ENCODE measurements at regions not wholly inside any gene's neighbourhood (a gene's known extent, or its start where the extent isn't known, plus 50 kb on each side); places are given as distances from the start of the nearest gene placed in this dataset.

DNA sequence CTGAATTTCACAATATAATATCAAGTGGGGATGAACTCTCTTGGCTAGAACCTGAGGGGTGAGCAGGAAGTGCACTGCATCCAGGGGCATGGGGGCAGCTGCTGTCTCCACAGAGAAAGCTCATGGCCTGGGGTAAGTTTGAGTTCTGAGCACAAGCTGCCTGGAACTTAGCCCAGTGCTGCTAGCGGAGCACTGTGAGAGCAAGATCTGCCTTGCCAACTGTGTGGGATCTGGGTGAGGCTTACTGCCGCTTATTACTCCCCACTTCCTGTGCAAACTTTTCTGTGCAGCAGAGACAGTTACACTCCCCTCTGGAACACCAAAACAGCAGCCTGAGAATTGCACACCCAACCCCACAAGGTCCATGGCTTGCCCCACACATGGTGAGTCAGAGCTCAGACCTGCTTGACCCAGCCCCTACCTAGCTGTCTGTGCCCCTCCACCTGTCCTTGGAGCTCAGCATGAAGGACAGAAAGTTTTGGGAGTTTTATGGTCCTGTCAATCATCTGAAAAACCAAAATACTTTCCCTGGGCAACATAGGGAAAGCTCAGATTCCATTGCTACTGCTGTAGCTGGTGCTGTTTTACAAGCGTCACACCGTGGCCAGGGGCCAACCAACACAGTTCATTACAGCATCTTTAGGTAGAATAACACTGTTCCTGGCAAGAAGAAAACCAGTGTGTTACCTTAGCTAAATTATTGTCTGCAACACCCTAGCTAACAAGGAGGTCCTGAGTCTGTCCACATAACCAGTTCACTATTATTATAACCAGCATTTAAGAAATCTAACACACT is 762.1 kb upstream of the NEGR1 start:
- TF ChIP-seq GATA2 (IDR thresholded peaks at IDR 0.05; ENCODE audit: low read depth, low read length) (no peak), GATA3 (IDR thresholded peaks at IDR 0.05; ENCODE audit: low read depth, low read length) (no peak)

DNA sequence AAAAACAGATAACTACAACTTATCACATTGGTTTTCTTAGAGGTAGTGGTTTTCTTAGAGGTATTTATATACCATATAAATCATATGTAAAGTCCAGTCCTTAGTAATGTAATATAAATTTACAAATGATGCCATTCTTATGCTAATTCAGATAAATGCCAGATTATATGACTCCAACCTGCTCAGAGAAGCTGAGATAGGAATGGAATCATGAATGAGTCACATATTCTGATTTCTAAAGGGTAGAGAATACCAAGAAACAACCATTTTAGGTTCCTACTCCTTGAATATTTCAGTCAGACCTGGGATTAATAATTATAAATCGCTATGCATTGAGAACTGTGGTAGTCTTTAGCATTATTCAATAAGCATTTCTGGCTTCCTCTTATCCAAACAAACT is 760.1 kb upstream of the NEGR1 start:
- TF ChIP-seq GATA3 (IDR thresholded peaks at IDR 0.05; ENCODE audit: low read depth, low read length) (no peak), GATA2 (IDR thresholded peaks at IDR 0.05; ENCODE audit: low read depth, low read length) (no peak)

DNA sequence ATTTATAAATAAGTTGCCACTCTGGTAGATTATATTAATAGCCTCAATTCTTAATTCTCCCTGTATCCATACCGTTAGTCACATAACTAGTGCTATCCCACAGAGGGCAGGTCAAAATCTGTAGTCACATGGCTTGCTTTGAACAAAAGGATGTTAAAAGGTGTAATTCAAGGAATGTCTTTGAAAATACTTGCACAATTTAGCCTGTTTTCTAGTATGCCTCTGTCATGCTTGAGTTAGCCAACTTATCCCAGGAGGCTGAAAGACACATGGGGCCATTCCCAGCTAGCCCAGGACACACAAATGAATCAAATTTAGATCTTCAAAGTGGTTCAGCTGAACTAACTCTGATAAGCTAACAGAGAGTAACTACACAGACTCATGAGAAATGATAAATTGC is 758.5 kb upstream of the NEGR1 start:
- TF ChIP-seq GATA3 (IDR thresholded peaks at IDR 0.05; ENCODE audit: low read depth, low read length), result no peak

DNA sequence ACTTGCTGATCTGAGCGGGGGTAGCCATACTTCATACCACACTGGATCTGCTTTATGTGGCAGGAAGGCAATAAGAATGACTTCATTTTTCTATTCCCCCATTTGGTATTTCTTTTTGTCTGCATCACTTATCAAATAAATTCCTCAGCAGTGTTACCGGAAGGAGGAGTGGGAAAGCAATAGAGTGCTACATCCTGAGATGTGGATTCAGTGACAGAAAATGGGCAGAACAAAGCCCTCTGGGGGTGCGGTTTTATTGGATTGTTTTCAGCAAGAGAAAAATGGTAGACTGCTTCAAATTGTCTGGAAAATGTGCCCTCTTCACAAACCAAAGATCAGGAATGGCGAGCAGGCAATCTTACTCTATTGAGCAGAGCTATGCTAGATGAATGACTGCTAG is 751.9 kb upstream of the NEGR1 start:
- TF ChIP-seq GATA2 (IDR thresholded peaks at IDR 0.05; ENCODE audit: low read depth, low read length) (no peak), GATA3 (IDR thresholded peaks at IDR 0.05; ENCODE audit: low read depth, low read length) (no peak)

DNA sequence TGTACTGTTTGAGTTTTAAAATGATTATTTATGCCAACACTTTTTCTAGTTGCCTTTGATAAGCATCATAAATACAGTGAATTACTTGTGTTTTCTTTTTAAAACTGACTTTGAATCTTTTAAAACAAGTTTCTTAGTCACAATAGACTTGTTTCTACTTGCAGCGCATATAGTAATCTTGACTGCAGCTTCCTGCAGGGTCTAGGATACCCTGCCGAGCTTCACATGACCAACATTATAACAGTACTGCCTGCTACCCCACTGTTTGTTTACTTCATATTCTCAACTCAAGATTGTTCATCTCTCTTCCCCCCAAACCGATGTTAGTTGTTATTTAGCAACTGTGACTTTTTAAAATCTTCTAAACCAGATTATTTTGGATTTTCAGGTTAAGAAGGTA is 751.3 kb upstream of the NEGR1 start:
- TF ChIP-seq GATA2 (IDR thresholded peaks at IDR 0.05; ENCODE audit: low read depth, low read length) (no peak), GATA3 (IDR thresholded peaks at IDR 0.05; ENCODE audit: low read depth, low read length) (no peak)

DNA sequence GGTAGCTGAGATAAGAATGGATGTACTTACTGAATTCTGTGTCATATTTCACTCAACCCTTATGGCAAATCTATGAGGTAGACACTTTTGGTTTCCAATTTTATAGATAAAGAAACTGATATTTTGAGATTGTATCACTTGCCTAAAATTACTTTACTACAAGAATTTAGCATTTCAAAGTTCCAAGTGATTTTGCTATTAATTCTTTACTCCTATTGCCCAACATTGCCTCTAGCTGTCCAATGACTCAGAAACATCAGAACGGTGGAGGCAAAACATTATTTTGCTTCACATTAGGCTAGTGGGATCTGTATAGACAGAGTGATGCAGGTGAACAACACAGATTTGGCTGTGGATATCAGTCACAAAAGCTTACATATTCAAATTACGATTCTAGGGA is 747.2 kb upstream of the NEGR1 start:
- TF ChIP-seq GATA2 (IDR thresholded peaks at IDR 0.05; ENCODE audit: low read depth, low read length) (no peak), GATA3 (IDR thresholded peaks at IDR 0.05; ENCODE audit: low read depth, low read length) (no peak)

DNA sequence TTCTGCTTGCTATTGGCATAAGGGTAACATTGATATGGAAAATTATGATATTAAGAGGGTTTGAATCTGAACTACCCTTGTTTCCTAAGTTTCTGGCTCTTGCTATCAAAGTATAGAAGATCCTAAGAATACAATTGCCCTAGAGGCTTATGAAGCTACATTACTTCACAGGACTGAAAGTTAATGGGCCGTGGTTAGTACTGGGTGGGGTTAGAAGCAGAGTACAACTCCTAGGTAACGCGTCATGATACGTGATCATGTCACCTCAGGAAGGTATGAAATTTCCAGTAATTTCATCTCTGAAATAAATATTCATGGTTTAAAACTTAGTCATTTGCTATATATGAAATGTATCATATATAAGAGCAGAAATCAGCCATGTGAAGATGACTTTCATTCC is 743.8 kb upstream of the NEGR1 start:
- TF ChIP-seq GATA2 (IDR thresholded peaks at IDR 0.05; ENCODE audit: low read depth, low read length), result no peak
- TF ChIP-seq GATA3 (IDR thresholded peaks at IDR 0.05; ENCODE audit: low read depth, low read length), result no peak

DNA sequence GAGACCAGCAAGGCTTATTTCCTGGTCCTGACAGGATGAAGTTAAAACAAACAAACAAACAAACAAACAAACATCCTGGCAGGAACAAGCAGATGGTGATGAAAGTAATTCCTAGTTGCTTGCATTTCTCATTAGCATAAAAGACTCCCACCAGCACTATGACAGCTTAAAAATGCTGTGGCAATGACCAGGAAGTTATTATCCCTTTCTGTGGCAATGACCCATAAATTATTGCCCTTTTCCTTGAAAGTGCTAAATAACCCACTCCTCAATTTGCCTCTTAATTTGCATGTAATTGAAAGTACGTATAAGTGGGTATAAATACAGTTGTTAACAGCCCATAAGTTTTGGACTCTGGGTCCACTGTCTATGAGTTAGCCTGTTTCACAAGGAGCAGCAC is 727.6 kb upstream of the NEGR1 start:
- no peak for TF ChIP-seq GATA3 (IDR thresholded peaks at IDR 0.05; ENCODE audit: low read depth, low read length)
- no peak for TF ChIP-seq GATA2 (IDR thresholded peaks at IDR 0.05; ENCODE audit: low read depth, low read length)

DNA sequence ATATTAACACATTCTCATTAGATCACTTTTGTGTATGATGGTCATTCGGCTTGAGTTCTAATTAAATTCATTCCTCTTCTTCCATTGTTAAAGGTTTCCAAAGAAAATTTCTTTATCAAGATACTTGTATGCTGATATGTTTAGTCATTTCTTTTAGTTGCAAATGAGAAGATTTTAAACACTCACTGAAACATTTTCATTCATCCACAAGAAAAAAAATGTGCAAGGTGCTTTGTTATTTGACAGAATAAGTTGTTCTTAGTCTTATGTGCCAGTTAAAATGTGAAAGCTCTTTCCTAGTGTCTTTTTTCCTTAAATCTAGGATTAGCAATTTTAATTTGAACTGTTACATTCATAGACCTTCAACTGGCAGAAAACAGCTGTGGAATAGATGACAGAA is 727.0 kb upstream of the NEGR1 start:
- no peak for TF ChIP-seq GATA2 (IDR thresholded peaks at IDR 0.05; ENCODE audit: low read depth, low read length)
- no peak for TF ChIP-seq GATA3 (IDR thresholded peaks at IDR 0.05; ENCODE audit: low read depth, low read length)

DNA sequence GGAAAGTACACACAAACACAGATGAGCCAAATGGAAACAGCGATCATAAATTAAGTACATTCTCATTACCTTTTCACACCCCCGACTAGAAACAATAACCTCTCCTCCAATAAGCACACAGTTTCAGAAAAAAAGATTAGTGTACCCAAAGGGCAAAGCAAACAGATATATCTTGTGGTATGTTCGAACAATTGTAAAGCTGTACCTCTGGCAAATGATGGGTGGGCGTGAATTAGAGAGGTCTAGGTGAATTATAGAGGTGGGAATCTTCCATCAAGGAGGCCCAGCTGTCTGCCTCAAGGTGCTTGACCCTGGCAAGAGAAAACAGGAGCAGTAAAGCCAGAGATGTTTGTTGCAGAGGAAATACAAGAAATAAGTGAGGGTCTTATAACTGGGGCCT is 715.3 kb upstream of the NEGR1 start:
- TF ChIP-seq GATA3 (IDR thresholded peaks at IDR 0.05; ENCODE audit: low read depth, low read length), result no peak
- no peak for TF ChIP-seq GATA2 (IDR thresholded peaks at IDR 0.05; ENCODE audit: low read depth, low read length)

DNA sequence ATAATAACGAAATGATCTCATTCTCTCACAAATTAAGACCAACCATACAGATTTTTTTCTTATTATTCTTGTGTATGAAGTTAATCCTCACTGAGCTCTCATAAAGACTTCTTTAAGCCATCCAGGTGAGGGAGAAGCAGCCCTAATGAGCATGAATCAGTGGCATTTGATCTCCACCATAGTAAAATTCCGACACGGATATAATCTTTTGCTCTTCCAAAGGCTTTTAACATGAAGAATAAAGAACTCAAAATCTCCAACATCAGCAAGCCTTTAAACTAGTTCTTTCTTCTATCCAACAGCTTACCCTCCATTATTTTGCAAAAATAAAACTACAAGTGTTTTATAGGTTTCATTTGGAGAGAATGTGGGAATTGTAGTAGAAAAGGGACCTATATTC is 714.7 kb upstream of the NEGR1 start:
- no peak for TF ChIP-seq GATA3 (IDR thresholded peaks at IDR 0.05; ENCODE audit: low read depth, low read length)
- no peak for TF ChIP-seq GATA2 (IDR thresholded peaks at IDR 0.05; ENCODE audit: low read depth, low read length)

DNA sequence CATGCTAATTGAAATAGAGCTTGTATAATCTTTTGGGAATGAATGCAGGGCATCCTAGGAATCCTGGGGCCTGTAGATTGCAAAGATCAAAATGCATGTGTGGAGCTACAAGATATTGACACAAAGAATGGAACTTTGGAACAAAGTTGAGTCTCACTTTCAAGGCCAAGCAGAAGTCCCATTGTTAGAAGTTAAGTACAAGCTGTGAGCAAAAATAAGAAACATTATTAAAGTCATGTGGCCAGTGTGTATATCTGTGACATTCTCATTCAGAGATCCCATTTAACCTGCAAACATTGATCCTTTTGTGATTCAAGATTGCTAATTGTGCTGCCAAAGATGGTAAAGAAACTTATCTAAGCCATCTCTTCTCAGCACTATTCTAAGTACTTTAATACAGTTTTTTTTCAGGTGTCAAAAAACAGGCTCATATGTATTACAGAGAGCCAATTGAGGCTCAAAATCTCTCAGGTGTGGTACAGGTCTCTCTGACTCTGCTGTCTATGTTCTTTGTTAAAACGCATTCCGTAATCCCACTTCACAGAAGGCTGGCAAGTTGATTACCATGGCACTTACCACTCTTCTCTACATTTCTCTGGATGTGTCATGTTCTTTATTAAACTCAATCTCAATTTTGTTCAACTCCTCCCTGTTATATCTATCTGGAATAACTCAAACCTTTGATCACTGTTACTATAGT is 704.4 kb upstream of the NEGR1 start:
- TF ChIP-seq GATA2 (IDR thresholded peaks at IDR 0.05; ENCODE audit: low read depth, low read length) (no peak), GATA3 (IDR thresholded peaks at IDR 0.05; ENCODE audit: low read depth, low read length) (no peak)

DNA sequence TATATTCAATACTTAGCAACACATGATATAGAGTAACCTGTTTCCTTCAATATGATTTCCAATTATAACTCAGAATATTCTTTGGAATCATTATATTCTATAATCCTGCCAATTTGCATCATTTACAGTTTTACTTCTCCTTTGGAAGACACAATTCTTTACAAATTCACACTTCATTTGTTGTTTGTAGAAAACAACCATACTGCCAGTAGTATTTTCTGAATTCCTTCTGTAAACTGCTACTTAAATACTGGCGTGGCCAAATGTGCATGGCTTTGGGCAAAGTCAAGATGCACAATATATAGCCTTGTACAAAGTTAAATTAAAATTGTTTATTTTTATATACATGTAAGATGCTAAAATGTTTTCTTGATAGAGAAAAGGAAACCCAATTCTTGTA is 687.1 kb upstream of the NEGR1 start:
- TF ChIP-seq GATA2 (IDR thresholded peaks at IDR 0.05; ENCODE audit: low read depth, low read length) (no peak), GATA3 (IDR thresholded peaks at IDR 0.05; ENCODE audit: low read depth, low read length) (no peak)

DNA sequence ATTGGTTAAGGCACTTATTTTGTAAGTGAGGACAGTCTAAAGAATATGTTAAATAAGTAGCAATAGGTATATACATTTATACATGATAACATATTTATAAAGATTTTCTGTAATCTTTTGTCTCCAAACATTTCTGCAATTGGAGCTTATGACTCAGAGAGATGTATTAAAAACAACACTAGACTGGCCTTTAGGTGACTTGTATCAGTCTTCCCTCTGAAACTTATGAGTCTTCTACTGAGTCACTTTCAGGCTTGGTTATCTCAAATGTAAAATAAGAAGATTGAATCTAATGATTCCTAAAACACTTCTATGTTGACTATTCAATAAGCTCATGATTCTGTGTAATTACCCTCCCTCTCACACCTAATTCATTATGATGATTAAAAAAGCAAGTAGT is 672.6 kb upstream of the NEGR1 start:
- no peak for TF ChIP-seq GATA3 (IDR thresholded peaks at IDR 0.05; ENCODE audit: low read depth, low read length)
- TF ChIP-seq GATA2 (IDR thresholded peaks at IDR 0.05; ENCODE audit: low read depth, low read length), result no peak

DNA sequence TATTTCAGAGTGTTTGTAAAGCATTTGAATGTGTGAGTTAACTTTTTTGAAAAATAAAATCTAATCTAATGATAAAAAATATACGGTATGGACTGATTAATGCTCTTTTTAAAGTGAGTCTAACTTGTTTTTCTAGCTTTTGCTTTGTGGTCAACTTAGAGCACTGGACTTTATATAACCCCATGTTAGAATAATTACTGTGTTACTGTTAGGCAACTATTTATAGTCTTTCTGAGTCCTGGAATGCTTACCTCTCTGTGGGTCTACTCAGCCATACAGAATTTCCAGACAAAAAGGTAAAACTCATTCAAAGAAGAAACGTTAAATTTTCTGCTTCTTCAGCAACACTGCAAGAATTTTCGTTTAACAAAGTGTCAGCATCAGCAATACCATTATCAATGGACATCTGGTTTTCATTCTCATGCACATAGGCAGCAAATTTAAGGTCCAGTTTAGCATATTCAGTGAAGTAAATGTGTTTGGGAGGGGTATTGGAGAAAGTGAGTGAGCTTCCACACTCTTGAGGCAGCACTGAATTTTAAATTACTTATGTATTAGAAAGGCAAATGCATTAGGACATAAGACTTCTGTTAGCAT is 664.7 kb upstream of the NEGR1 start:
- TF ChIP-seq GATA2 (IDR thresholded peaks at IDR 0.05; ENCODE audit: low read depth, low read length), result no peak
- no peak for TF ChIP-seq GATA3 (IDR thresholded peaks at IDR 0.05; ENCODE audit: low read depth, low read length)

Measured in SH-SY5Y (cell line).